Small intestine (tissue), 7 donors: ENCODE measurements at regions not wholly inside any gene's neighbourhood (a gene's known extent, or its start where the extent isn't known, plus 50 kb on each side); places are given as distances from the start of the nearest gene placed in this dataset.
"Not testable (repeated sequence)": the region's sequence is repeated elsewhere in the genome, so short reads cannot be mapped to it uniquely, and the experiment has no call there.

Experiments
- DNase-seq, 2 donors: peaks; one replicate each; pipeline versions ENCODE4 v3.0.0 to v3.0.0-alpha.2; 2013
- FAIRE-seq: peaks from 2 replicates; lab custom pipeline; 2012; peaks lifted over from hg19 to GRCh38; lab: Jason Lieb, UNC
- H3K27ac ChIP-seq, 3 donors: one replicate each; pipeline ENCODE4 v1.5.1; 2013; ENCODE audit warnings: low read length in 2 of 3, mild to moderate bottlenecking in 2 of 3, control low read depth in 1 of 3, inconsistent platforms in 1 of 3, low read depth in 1 of 3, moderate library complexity in 1 of 3
- H3K27me3 ChIP-seq, 3 donors: one replicate each; pipeline ENCODE4 v1.6.1; 2013; ENCODE audit warnings: low read length in 3 of 3, inconsistent platforms in 1 of 3; ENCODE audit not compliant: control insufficient read depth in 3 of 3, insufficient read depth in 3 of 3
- H3K36me3 ChIP-seq, 3 donors: one replicate each; pipeline ENCODE4 v1.6.1; 2013; ENCODE audit warnings: low read length in 3 of 3, inconsistent platforms in 1 of 3, low read depth in 1 of 3, mild to moderate bottlenecking in 1 of 3, moderate library complexity in 1 of 3; ENCODE audit not compliant: control insufficient read depth in 3 of 3, insufficient read depth in 2 of 3
- H3K4me1 ChIP-seq, 3 donors: one replicate each; pipeline ENCODE4 v1.6.1; 2013; ENCODE audit warnings: low read length in 2 of 3, inconsistent platforms in 1 of 3, low read depth in 1 of 3, mild to moderate bottlenecking in 1 of 3, moderate library complexity in 1 of 3; ENCODE audit not compliant: control insufficient read depth in 3 of 3, insufficient read depth in 2 of 3
- H3K4me3 ChIP-seq, 3 donors: one replicate each; pipeline ENCODE4 v1.5.1; 2013; ENCODE audit warnings: low read length in 3 of 3, control low read depth in 1 of 3, inconsistent platforms in 1 of 3, low read depth in 1 of 3, mild to moderate bottlenecking in 1 of 3, moderate library complexity in 1 of 3
- H3K9me3 ChIP-seq, 2 donors: one replicate each; pipeline ENCODE4 v1.6.1; 2013; ENCODE audit warnings: low read depth in 1 of 2, low read length in 1 of 2; ENCODE audit not compliant: control insufficient read depth in 2 of 2, insufficient read depth in 1 of 2
- WGBS, 3 donors: extraction: QIAGEN DNeasy Blood & Tissue Kit; methylation state at CpG; one replicate each; pipeline ENCODE4 v1.1.7; 2013; 5-methylcytosine and 5-hydroxymethylcytosine counted together
- donor health status: healthy with polysubstance abuse.
- donor health status: control.
- donor health status: control.
- donor health status: Bipolar disorder and iron deficiency.
- donor health status: healthy.

DNA sequence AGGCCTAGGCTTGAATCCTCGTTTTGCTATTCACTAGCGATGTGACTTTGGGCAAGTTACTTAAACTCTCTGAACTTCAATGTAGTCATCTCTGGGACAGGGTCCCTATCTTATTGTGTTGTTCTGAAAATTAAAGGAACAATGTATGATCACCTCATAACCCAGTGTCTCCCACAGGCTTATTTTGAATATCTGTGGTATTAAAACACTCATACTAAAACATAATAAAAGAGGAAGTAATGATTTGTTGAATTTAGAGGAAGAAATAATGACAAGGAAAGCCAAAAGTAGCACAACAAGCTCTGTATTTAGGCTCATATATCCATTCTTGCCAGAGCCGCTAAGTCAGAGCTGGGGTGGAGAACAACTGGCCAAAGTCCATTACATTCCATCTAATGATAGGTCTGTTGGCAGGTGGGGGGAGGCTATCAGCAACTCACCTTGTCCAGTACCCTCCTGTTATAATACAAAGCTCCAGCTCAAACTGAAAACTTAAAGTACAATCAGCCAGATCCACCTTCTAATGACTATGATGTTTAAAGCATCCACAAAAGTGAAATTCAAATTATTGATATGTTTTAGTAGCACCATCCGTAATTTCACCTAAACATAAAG lies 64.5 kb upstream of the LSM6 start:
- Histone ChIP-seq H3K36me3 (no peaks in the 10 kb centered on the region), H3K4me1 (peaks cover 0 to 42% (median 0%) of the 10 kb centered on the region in 3 donors), H3K27ac (peak overlapping the region in 1 of 3 donors; percentile 61), H3K9me3 (no peaks in the 10 kb centered on the region), H3K4me3 (no peak overlapping the region), H3K27me3 (no peaks in the 10 kb centered on the region)
- peak; percentile 60 to 66 for DNase-seq
- FAIRE-seq: no peak
- 29 to 68% (median 43%) methylated on average over 4 of the region's 4 CpGs for WGBS, 3 donors

DNA sequence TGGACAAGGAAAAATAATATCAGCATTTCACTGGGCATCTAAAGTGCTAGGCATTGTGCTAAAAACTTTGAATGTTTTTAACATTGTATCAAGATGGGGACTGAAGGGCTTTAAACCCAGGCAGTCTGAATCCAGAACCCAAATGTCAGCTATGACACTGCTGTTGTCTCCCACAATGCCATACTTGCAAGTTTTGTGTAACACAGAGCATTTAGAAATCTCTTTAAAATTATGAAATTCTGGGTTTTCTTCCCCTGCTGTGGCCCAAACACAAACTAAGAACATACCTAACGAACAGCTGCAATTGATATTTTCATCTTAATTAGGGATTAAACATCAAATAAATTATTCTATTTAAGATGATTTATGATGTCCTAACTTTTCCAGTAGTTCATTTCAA lies 66.8 kb upstream of the LSM6 start:
- H3K4me3 ChIP-seq: no peak overlapping the region
- H3K4me1 ChIP-seq: peaks cover 0 to 58% (median 0%) of the 10 kb centered on the region in 3 donors
- H3K36me3 ChIP-seq: no peaks in the 10 kb centered on the region
- DNase-seq (no peak), FAIRE-seq (no peak)
- no peaks in the 10 kb centered on the region for H3K9me3 ChIP-seq
- H3K27ac ChIP-seq: peak overlapping the region in 1 of 3 donors; percentile 81
- WGBS, 3 donors: 74 to 85% (median 82%) methylated on average over 1 of the region's 1 CpG
- no peaks in the 10 kb centered on the region for H3K27me3 ChIP-seq

DNA sequence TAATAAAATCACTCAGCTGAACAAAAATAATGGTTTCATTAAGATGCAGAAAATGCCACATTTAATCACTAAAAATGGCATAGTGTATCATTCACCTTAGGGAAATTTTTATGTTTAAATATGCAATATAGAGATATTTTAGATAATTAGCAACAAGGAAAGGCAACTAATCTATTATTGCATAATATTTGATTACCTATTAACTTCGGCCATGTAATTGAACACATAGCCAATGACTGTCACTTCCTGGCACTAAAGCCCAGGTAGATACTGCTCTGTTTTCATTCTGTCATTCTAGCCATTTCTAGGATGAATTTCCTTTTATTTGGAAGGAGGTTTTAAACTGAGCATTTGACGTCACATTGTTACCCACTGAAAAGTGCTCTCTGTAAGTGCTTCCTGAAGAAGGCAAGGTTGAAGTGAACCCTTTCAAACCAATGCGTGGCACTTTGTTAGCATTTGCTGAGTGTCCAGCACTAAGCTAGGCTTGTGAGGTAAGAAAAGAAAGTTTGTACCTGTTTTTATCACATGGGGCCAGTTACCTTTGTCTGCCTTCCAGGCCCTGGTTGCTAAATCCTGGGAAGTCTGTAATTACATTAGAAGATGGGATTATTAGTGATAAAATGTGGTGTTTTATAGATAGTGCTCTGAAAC lies 67.8 kb upstream of the LSM6 start:
- 52 to 80% (median 72%) methylated on average over 3 of the region's 3 CpGs for WGBS, 3 donors
- H3K36me3 ChIP-seq: no peaks in the 10 kb centered on the region
- DNase-seq (peak; percentile 54 to 58), FAIRE-seq (no peak)
- peaks cover 0 to 58% (median 0%) of the 10 kb centered on the region in 3 donors for H3K4me1 ChIP-seq
- no peaks in the 10 kb centered on the region for H3K27me3 ChIP-seq
- H3K4me3 ChIP-seq: no peak overlapping the region
- H3K27ac ChIP-seq: peak overlapping the region in 2 of 3 donors; percentile 68 to 81
- H3K9me3 ChIP-seq: no peaks in the 10 kb centered on the region

DNA sequence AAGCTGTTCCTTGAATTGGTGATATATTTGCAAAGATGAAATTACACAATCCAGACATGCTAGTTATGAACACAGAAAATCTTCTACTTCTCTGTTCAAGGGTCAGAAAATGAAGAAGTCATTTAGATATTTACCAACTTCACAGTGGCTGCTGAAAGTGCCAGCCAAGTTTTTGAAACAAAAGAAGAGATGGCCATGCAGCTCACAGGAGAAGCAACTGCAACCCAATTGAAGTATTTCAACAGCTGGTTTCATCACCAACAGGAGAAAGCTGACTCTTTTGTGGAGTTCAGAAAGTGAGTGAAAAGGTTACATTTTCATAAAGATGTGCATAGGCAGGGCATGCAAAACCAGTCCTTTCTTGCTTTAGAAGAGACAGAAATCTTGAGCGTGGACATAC lies 70.1 kb upstream of the LSM6 start:
- FAIRE-seq: no peak
- 92 to 100% (median 97%) methylated on average over 1 of the region's 1 CpG for WGBS, 3 donors
- no peaks in the 10 kb centered on the region for H3K9me3 ChIP-seq
- no peak overlapping the region for H3K4me3 ChIP-seq
- H3K27ac ChIP-seq: peak overlapping the region in 1 of 3 donors; percentile 72
- peaks cover 0 to 44% (median 0%) of the 10 kb centered on the region in 3 donors for H3K4me1 ChIP-seq
- H3K36me3 ChIP-seq: no peaks in the 10 kb centered on the region
- H3K27me3 ChIP-seq: no peaks in the 10 kb centered on the region
- DNase-seq: peak in 1 of 2 donors; percentile 40

DNA sequence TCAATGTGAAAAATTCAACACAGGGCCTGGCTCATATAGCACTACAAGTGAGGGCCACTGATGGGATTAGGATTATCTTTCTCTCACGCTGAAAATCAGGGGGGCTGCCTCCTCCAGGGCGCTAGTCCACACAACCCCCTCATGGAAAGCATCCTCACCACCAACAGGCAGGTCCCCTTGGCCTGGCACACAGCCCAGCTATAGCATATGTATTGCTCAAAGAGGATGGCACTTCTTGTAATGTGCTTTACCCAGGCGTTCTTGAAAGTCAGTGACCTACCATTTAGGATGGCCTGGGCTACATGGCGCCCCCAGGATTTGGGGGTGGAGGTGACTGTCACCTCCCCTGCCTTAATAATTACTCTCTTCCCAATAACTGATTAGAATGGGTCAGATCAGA lies 71.0 kb upstream of the LSM6 start:
- no peak for FAIRE-seq
- H3K4me3 ChIP-seq: no peak overlapping the region
- H3K4me1 ChIP-seq: peaks cover 0 to 40% (median 0%) of the 10 kb centered on the region in 3 donors
- H3K27me3 ChIP-seq: no peaks in the 10 kb centered on the region
- no peak for DNase-seq
- H3K9me3 ChIP-seq: no peaks in the 10 kb centered on the region
- 86 to 91% (median 88%) methylated on average over 4 of the region's 4 CpGs for WGBS, 3 donors
- H3K27ac ChIP-seq: peak overlapping the region in 1 of 3 donors; percentile 72
- H3K36me3 ChIP-seq: no peaks in the 10 kb centered on the region

DNA sequence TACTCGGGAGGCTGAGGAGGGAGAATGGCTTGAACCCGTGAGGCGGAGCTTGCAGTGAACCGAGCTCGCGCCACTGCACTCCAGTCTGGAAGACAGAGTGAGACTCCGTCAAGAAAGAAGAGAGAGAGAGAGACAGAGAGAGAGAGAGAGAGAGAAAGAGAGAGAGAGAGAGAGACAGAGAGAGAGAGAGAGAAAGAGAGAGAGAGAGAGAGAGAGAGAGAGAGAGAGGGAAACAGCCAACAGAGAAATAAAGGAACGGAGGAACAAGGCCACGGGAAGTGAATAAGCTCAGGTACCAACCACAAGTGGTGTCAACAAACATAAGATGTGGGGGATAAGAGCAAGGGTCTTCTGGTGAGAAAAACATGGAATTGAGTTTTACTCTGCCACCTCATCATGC lies 71.5 kb upstream of the LSM6 start:
- not testable (repeated sequence) for FAIRE-seq, H3K27ac ChIP-seq, H3K27me3 ChIP-seq, H3K4me3 ChIP-seq, H3K9me3 ChIP-seq, DNase-seq, H3K36me3 ChIP-seq
- H3K4me1 ChIP-seq: peaks cover 0 to 43% (median 0%) of the 10 kb centered on the region in 3 donors
- 93 to 95% (median 94%) methylated on average over 9 of the region's 9 CpGs for WGBS, 3 donors

DNA sequence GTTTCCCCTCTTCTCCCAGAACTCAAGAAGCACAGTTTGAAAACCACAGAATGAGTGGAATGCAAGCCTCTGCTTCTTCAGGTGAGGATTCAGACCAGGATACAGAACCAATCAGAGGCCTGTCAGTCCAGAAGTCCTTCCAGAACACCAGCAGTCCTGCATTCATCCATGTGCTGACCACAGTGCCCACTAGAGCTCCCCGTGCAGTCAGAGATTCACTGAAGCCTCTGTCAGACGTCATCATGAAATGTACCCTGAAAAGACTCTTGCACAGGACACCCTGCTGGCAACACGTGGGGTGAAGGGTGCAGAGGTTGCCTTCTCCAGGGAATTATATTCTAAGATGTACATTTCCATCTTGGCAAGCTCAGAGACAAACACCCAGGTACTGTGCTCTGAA lies 75.9 kb upstream of the LSM6 start:
- no peak overlapping the region for H3K27ac ChIP-seq
- H3K4me1 ChIP-seq: peaks cover 0 to 20% (median 0%) of the 10 kb centered on the region in 3 donors
- no peaks in the 10 kb centered on the region for H3K27me3 ChIP-seq
- H3K36me3 ChIP-seq: no peaks in the 10 kb centered on the region
- FAIRE-seq: no peak
- H3K4me3 ChIP-seq: no peak overlapping the region
- WGBS, 3 donors: 53 to 71% (median 57%) methylated on average over 3 of the region's 3 CpGs
- DNase-seq: peak in 1 of 2 donors; percentile 24
- H3K9me3 ChIP-seq: no peaks in the 10 kb centered on the region

DNA sequence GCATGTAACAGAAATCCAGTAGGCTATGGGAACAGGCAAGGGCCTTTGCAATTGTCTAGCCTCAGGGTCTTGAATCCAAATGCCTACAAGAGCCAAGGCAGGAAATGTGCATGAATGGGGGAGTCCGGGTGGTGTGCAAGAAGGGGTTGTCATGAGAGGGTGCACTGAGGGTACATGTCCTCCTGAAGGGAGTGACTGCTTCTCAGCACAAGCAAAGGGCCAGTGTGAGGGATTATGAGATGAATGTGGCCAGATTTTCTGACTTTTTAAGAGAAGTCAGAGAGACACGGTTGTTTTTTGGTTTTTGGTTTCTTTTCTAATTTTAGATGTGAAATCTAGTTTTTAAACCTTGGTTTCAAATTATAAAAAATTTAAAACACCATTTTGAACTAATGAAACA lies 76.5 kb upstream of the LSM6 start:
- Histone ChIP-seq H3K36me3 (no peaks in the 10 kb centered on the region), H3K4me3 (no peak overlapping the region), H3K4me1 (peaks cover 0 to 18% (median 0%) of the 10 kb centered on the region in 3 donors), H3K27ac (no peak overlapping the region), H3K27me3 (no peaks in the 10 kb centered on the region), H3K9me3 (no peaks in the 10 kb centered on the region)
- WGBS, 3 donors: 77 to 84% (median 81%) methylated on average over 2 of the region's 2 CpGs
- DNase-seq (no peak), FAIRE-seq (no peak)
